Activated T-helper 1 cell treated with anti-CD3 and anti-CD28 coated beads, Interleukin-2, amount 50 U/mL, for 16 hours (primary cell): ENCODE measurements at regions not wholly inside any gene's neighbourhood (a gene's known extent, or its start where the extent isn't known, plus 50 kb on each side); places are given as distances from the start of the nearest gene placed in this dataset.
"Not testable (repeated sequence)": the region's sequence is repeated elsewhere in the genome, so short reads cannot be mapped to it uniquely, and the experiment has no call there.

ENCODE experiments used
- DNase-seq, 2 donors: peaks; one replicate each; pipeline ENCODE4 v3.0.0-alpha.2; 2020; ENCODE audit warnings: low read depth in 1 of 2, low spot score in 1 of 2

- DNase-seq, result no peak
Observed at GRCh38 chr21:17682924-17683323, 70.2 kb upstream of the BTG3 start.

GRCh38 chr21:17679002-17679600 lies 66.4 kb upstream of the BTG3 start:
- no peak for DNase-seq

GRCh38 chr21:17676930-17677329 lies 64.2 kb upstream of the BTG3 start:
- not testable (repeated sequence) for DNase-seq

GRCh38 chr21:17674106-17674505 lies 61.4 kb upstream of the BTG3 start:
- no peak for DNase-seq

GRCh38 chr21:17673261-17674020 lies 60.7 kb upstream of the BTG3 start:
- DNase-seq, result no peak

GRCh38 chr21:17671733-17672132 lies 59.0 kb upstream of the BTG3 start:
- no peak for DNase-seq

- no peak for DNase-seq
Observed at GRCh38 chr21:17668479-17669140, 55.9 kb upstream of the BTG3 start.

GRCh38 chr21:17667256-17667655 lies 54.6 kb upstream of the BTG3 start:
- DNase-seq, result no peak
